ENCODE measurements at regions not wholly inside any gene's neighbourhood (a gene's known extent, or its start where the extent isn't known, plus 50 kb on each side); places are given as distances from the start of the nearest gene placed in this dataset.

DNA sequence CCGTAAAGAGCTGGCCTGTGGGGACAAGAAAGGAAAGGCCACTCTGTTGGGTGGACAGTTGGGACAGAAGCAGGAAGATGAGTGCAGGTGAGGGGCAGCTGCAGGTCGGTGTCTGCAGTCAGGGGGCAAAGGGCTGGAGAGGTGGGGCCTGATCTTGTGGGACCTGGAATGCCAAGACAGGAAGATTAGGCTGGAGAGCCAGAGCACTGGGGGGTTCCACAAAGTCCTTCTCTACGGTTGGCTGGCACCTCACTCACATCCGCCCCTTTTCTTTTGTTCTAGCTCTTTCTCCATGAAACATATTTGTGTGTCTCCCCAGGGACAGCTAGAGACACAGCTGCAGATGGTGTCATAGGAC lies 404.1 kb downstream of the PTPRU start:
- peak; percentile 22 for DNase-seq

- no peak for DNase-seq
Observed at GRCh38 chr1:29639741-29640427, 403.6 kb downstream of the PTPRU start.

GRCh38 chr1:29639156-29639736 lies 402.9 kb downstream of the PTPRU start:
- DNase-seq, result no peak

GRCh38 chr1:29638281-29638680 lies 402.0 kb downstream of the PTPRU start:
- peak; percentile 3 for DNase-seq

GRCh38 chr1:29636936-29637335 lies 400.6 kb downstream of the PTPRU start:
- DNase-seq, result no peak

DNA sequence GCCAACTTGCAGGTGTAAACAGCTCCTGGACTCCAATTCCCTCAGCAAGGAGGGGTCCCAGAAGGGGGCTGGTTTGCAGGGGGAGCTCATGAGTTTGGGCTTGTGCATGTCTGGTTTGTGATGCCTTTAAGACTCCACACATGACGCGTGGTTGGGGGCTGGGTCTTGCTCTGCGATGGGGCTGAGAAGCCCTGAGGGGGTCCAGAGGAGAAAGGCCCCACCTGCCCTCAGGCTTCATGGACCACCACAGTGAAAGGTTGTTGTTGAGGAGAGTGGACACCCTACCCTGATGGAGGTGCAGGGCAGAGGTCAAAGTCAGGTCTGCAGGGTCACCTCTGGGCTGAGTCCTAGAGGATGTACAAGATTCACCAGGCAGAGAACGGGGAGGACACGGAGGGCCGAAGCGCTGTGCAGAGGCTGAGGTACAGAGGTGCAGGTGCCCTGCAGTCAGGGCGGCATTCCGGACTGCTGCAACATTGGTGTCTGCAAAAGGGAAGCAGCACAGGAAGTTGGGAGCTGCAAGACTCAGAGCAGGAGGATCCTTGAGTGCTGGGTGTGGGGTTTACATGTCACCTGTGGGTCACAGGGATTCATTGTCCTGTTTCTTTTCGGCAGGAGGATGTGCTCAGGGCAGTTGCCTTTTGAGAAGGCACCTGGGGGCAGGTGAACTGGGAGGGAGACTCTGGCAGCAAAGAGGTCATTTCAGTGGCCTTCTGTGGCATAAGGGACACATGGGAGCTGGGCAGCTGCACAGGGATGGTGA lies 399.4 kb downstream of the PTPRU start:
- DNase-seq, result no peak

DNA sequence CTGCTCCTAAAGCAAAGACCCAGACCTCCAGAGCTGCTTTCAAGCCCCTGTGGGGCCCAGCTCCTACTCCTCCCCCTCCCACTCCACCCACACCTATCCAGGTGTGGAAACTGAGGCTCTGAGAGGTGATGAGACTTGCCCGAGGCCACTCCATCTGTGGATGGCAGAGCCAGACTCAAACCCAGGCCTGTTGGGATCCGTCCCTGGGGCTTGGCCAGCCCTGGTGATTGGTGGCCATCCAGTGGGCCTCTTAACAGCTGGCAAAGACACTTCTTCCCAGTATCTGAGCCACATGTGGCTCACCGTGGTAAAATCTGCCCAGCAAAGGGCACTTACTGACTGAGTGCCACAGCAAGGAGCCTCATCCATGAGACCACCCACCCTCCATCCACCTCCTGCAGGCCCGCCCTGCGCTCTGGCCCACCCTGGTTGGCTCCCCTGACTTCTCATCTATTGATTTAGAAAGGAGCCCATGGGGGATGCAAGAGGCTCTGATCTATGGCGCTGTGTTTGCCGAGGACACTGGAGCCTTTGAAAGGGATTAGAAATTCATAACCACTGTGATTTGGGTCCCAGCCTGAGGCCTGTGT lies 398.5 kb downstream of the PTPRU start:
- DNase-seq, result no peak

DNA sequence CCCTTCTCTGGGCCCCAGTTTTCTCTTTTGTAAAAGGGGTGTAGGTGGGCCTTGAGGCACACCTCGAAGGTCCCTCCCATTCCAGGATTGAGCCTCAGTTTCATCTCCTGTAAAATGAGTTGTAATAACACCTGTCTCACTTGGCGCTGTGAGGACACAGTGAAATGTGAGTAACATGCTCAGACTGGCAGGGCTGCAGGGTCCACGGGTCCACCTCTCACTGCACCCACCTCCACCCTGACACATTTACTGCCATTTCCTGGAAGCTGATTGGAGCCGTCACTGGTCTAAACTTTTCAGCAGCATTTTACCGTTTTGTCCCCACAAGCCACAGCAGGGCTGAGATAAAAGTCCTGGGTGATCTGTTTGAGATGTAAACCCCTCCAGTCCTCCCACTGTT lies 398.0 kb downstream of the PTPRU start:
- DNase-seq, result no peak

GRCh38 chr1:29633771-29634170 lies 397.4 kb downstream of the PTPRU start:
- no peak for DNase-seq

GRCh38 chr1:29632806-29633615 lies 396.7 kb downstream of the PTPRU start:
- DNase-seq, result no peak

GRCh38 chr1:29631836-29632805 lies 395.8 kb downstream of the PTPRU start:
- no peak for DNase-seq

- DNase-seq, result no peak
Observed at GRCh38 chr1:29631361-29631760, 395.0 kb downstream of the PTPRU start.

DNA sequence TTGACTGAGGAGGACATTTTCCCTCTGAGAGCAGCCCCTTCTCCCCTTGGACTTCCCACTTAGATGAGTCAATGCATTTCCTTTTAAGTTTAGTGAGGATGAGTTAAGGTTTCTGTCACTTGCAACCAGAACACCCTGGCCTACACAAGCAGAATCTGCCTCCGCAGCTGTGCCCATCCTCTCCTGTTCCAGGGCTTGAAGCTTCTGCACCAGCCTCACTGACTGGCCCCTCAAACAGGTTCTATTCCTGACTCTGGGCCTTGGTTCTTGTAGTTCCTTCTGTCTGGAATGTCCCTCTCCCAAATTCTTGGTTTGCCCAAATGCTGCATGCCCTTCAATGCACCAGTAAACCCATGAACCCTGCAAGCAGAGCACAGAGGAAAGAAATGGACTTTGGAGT lies 394.4 kb downstream of the PTPRU start:
- DNase-seq, result no peak

DNA sequence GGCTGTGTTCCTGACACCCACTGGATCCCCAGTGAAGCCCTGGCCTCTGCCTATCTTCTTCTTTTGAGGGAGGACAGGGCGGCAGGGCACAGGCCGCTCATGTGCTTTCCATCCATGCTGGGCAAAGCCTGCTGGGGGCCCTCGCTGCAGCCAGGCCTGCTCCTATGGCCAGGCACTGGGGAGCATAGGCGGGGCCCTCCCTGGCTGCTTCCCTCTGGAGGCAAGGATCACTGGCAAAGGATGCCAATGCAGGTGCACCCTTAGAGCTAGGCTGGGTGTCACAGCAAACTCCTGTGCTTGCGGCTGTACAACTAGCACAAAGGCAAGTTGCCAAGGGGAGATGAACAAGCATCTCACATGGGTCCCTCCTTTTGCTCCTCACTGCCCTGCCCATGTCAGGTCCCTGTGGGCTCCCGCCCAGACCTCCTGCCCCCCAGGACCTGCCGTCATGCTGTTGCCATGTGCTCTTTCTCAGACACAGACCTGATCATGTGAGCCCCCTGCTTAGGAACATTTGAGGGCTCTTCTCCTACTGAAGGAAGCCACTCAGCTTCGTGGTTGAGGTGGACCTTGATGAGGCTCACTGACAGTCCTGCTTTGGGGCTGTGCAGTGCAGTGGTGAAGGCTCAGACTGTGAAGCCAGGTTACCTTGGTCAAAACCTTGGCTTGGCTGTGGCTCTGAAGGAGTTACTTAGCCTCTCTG lies 393.6 kb downstream of the PTPRU start:
- no peak for DNase-seq

GRCh38 chr1:29629401-29629800 lies 393.1 kb downstream of the PTPRU start:
- no peak for DNase-seq

DNA sequence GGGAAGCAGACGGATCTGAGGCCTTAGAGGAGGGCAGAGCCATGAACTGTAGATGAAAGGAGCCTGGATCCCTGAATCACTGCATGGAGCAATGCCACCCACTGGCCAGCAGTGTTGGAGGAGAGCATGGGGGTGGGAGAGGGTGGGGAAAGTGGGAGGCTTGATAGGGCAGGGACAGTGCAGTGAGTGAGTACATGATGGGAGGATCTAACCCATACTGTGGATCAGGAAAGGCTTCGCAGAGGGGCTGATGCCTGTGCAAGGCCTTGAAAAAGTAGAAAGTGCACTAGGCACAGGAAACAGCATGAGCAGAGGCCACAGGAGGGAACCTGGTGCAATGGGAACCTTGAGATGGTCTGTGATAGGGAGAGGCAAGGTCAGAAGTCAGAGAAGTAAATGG lies 391.9 kb downstream of the PTPRU start:
- no peak for DNase-seq

DNA sequence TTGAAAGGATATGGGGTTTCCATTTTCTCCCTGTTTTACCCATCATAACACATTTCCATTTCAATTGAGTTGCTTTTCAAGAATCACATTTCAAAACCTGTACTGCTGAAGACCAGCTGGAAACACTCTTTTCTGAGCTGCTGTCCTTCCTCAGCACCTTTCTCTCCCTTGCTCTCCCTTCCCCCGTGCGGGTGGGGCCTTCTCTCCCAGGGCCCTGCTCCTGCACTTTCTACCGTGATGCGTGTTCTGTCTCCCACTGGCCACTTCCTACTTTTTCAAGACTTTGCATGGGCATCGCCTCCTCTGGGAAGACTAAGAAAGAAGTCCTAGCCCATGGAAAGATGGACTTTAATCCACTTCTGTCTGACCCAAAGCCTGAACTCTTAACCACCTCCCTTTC lies 390.4 kb downstream of the PTPRU start:
- DNase-seq, result no peak

DNA sequence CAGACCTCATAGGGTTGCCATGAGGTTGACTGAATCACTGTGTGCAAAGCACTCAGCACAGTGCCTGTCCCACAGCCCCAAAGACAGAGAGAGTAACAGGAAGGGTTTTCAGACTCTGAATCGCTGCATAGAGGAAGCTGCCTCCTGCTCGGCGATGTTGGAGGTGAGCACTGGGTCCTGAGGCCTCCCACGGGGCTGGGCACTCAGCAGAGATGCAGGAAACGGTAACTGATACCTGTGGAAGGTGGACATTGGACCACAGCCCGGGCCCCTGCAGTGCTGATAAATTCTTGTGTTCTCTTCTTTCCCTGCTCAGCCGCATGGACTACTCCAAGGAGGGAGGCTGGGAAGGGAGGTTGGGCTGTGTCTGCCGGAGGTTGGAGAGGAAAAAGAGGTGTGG lies 389.7 kb downstream of the PTPRU start:
- no peak for DNase-seq

DNA sequence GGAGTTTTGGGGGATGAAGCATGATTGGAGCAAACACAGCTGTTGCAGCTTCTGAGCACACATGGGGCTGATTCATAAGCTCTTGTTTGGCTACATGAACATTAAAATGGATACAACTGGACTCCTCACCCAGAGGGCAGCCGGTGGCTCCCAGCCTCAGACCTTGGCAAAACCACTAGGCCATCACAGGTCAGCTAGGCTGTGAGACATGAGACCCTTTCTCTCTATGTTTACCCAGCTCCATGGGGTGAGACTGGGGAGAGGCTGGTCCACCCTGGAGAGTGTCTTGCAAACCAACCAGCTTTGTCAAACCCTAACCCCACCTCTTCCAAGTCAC lies 388.7 kb downstream of the PTPRU start:
- no peak for DNase-seq

- no peak for DNase-seq
Observed at GRCh38 chr1:29624320-29625083, 388.2 kb downstream of the PTPRU start.

DNA sequence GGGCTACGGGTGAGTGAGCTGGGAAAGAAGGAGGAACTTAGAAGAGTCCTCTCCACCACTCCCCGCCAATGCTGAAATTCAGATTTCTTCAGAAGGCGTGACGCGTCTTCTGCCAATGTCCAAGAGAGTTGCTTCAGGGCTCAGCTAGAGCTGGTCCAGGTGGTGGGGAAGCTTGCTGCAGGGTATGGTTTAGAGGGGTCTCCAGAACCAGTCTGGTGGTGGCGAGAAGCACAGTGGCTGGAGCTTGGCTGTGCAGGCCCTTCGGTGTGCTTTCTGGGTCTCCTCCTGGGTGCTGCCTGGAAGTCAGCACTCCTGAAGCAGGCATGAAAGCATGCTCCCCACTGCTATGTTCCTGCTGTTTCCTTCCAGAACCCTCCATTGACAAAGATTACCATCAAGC lies 387.2 kb downstream of the PTPRU start:
- no peak for DNase-seq

Data from activated CD8-positive, alpha-beta memory T cell treated with anti-CD3 and anti-CD28 coated beads, Interleukin-2, amount 50 U/mL, for 48 hours (primary cell).